Keratinocyte (primary cell): ENCODE measurements at regions not wholly inside any gene's neighbourhood (a gene's known extent, or its start where the extent isn't known, plus 50 kb on each side); places are given as distances from the start of the nearest gene placed in this dataset.

Source experiments
- DNase-seq: peaks from one replicate; pipeline ENCODE4 v3.0.0-alpha.2; 2011; ENCODE audit warnings: low read depth, missing footprints, low spot score
- FAIRE-seq: peaks from 2 replicates; lab custom pipeline; 2011; peaks lifted over from hg19 to GRCh38; lab: Jason Lieb, UNC
- H2AFZ ChIP-seq: 2 replicates; pipeline ENCODE4 v1.6.0; 2012; ENCODE audit warnings: low read length, control low read depth, inconsistent platforms; ENCODE audit not compliant: control insufficient read depth
- H3K27ac ChIP-seq: 2 replicates; pipeline ENCODE4 v1.5.1; 2011; ENCODE audit warnings: low read length; ENCODE audit not compliant: control insufficient read depth, insufficient read depth
- H3K27me3 ChIP-seq: 3 replicates; pipeline ENCODE4 v1.6.0; 2011; ENCODE audit warnings: low read length; ENCODE audit not compliant: control insufficient read depth, insufficient read depth; ENCODE audit errors: extremely low read depth
- H3K36me3 ChIP-seq, 2 experiments: 2 replicates in 1 of 2; 3 replicates in 1 of 2; pipeline ENCODE4 v1.5.1; 2011; ENCODE audit warnings: low read length in 2 of 2, mild to moderate bottlenecking in 1 of 2; ENCODE audit not compliant: control insufficient read depth in 2 of 2, insufficient read depth in 2 of 2; ENCODE audit errors: extremely low read depth in 1 of 2
- H3K4me1 ChIP-seq: 3 replicates; pipeline ENCODE4 v1.5.1; 2011; ENCODE audit warnings: low read length; ENCODE audit not compliant: control insufficient read depth, insufficient read depth; ENCODE audit errors: extremely low read depth
- H3K4me2 ChIP-seq: 3 replicates; pipeline ENCODE4 v1.6.0; 2011; ENCODE audit warnings: low read depth, low read length; ENCODE audit not compliant: control insufficient read depth, insufficient read depth; ENCODE audit errors: extremely low read depth
- H3K4me3 ChIP-seq, 3 experiments: fragments of 200-600 bp in 1 of 3; sonication (generic) in 1 of 3; 2 replicates in 2 of 3; 3 replicates in 1 of 3; pipeline ENCODE4 v1.5.1; 2011 to 2016; ENCODE audit warnings: low read length in 3 of 3, mild to moderate bottlenecking in 3 of 3, control low read depth in 2 of 3, inconsistent platforms in 1 of 3, low read depth in 1 of 3, mixed read lengths in 1 of 3, mixed run types in 1 of 3, moderate library complexity in 1 of 3; ENCODE audit not compliant: control insufficient read depth in 2 of 3, insufficient read depth in 2 of 3; ENCODE audit errors: extremely low read depth in 1 of 3
- H3K79me2 ChIP-seq: 2 replicates; pipeline ENCODE4 v1.6.0; 2012; ENCODE audit warnings: low read length; ENCODE audit not compliant: control insufficient read depth, insufficient read depth
- H3K9ac ChIP-seq: 3 replicates; pipeline ENCODE4 v1.6.0; 2011; ENCODE audit warnings: low read length; ENCODE audit not compliant: control insufficient read depth, insufficient read depth; ENCODE audit errors: extremely low read depth
- H3K9me1 ChIP-seq: 3 replicates; pipeline ENCODE4 v1.6.0; 2011; ENCODE audit warnings: low read length; ENCODE audit not compliant: control insufficient read depth, insufficient read depth; ENCODE audit errors: extremely low read depth
- H3K9me3 ChIP-seq: 2 replicates; pipeline ENCODE4 v1.5.1; 2012; ENCODE audit warnings: low read depth, low read length; ENCODE audit not compliant: control insufficient read depth
- H4K20me1 ChIP-seq: 3 replicates; pipeline ENCODE4 v1.6.0; 2011; ENCODE audit warnings: low read length; ENCODE audit not compliant: control insufficient read depth, insufficient read depth; ENCODE audit errors: extremely low read depth
- CTCF ChIP-seq, 3 experiments: IDR thresholded peaks in 1 of 3; conservative IDR thresholded peaks in 1 of 3; optimal IDR thresholded peaks in 1 of 3; 2 replicates in 2 of 3; 3 replicates in 1 of 3; pipeline versions ENCODE3 to v1.5.1; 2011; ENCODE audit warnings: low read length in 3 of 3, mild to moderate bottlenecking in 3 of 3, moderate library complexity in 2 of 3, control low read depth in 1 of 3, inconsistent platforms in 1 of 3; ENCODE audit not compliant: insufficient read depth in 2 of 3; ENCODE audit errors: extremely low read depth in 1 of 3
- EZH2 ChIP-seq: IDR thresholded peaks from one replicate; pipeline ENCODE4 v1.6.1; 2012; ENCODE audit warnings: inconsistent platforms, mild to moderate bottlenecking, low read length, moderate library complexity
- dilution Hi-C: fragments of 300-500 bp; cut with MboI; formaldehyde crosslinking; loops from one replicate; pipeline ENCODE4 v1.7.0; 2020; ENCODE audit warnings: low sequenced_read_pairs; ENCODE audit not compliant: extremely low pct_ligation_motif_present

- no peak for TF ChIP-seq CTCF (optimal IDR thresholded peaks at IDR 0.05 in 1 of 3, IDR thresholded peaks at IDR 0.05 in 1 of 3, conservative IDR thresholded peaks at IDR 0.05 in 1 of 3; ENCODE audit: extremely low read depth in 1 of 3, insufficient read depth in 2 of 3, low read length in 3 of 3)
- TF ChIP-seq EZH2 = no peak
- Histone ChIP-seq H3K79me2 (no peaks in the 10 kb centered on the region), H3K36me3 (no peaks in the 10 kb centered on the region), H3K4me2 (no peak overlapping the region), H3K4me3 (no peak overlapping the region), H2AFZ (no peak overlapping the region), H3K9me3 (no peaks in the 10 kb centered on the region), H3K27me3 (no peaks in the 10 kb centered on the region), H3K9me1 (no peaks in the 10 kb centered on the region), H3K4me1 (no peaks in the 10 kb centered on the region), H4K20me1 (no peaks in the 10 kb centered on the region), H3K27ac (no peak overlapping the region), H3K9ac (no peak overlapping the region)
- dilution Hi-C loops = no loop called here
- FAIRE-seq = no peak
- DNase-seq = no peak
These were observed 861.6 kb downstream of the METTL15 start for GRCh38 chr11:28969832-28970231.

- Histone ChIP-seq H3K79me2 (no peaks in the 10 kb centered on the region), H2AFZ (no peak overlapping the region), H3K9ac (no peak overlapping the region), H3K27me3 (no peaks in the 10 kb centered on the region), H3K27ac (no peak overlapping the region), H3K4me2 (no peak overlapping the region), H3K4me3 (no peak overlapping the region), H3K9me1 (no peaks in the 10 kb centered on the region), H3K4me1 (no peaks in the 10 kb centered on the region), H3K36me3 (no peaks in the 10 kb centered on the region), H3K9me3 (no peaks in the 10 kb centered on the region), H4K20me1 (no peaks in the 10 kb centered on the region)
- DNase-seq (no peak), FAIRE-seq (no peak)
- TF ChIP-seq CTCF (optimal IDR thresholded peaks at IDR 0.05 in 1 of 3, IDR thresholded peaks at IDR 0.05 in 1 of 3, conservative IDR thresholded peaks at IDR 0.05 in 1 of 3; ENCODE audit: extremely low read depth in 1 of 3, insufficient read depth in 2 of 3, low read length in 3 of 3) (no peak), EZH2 (no peak)
- dilution Hi-C loops = no loop called here
These were observed 858.8 kb downstream of the METTL15 start for GRCh38 chr11:28966951-28967350.
